ENCODE measurements at regions not wholly inside any gene's neighbourhood (a gene's known extent, or its start where the extent isn't known, plus 50 kb on each side); places are given as distances from the start of the nearest gene placed in this dataset.
A peak's percentile ranks its signal among the peaks of the same experiment; 100 is the strongest.

DNA sequence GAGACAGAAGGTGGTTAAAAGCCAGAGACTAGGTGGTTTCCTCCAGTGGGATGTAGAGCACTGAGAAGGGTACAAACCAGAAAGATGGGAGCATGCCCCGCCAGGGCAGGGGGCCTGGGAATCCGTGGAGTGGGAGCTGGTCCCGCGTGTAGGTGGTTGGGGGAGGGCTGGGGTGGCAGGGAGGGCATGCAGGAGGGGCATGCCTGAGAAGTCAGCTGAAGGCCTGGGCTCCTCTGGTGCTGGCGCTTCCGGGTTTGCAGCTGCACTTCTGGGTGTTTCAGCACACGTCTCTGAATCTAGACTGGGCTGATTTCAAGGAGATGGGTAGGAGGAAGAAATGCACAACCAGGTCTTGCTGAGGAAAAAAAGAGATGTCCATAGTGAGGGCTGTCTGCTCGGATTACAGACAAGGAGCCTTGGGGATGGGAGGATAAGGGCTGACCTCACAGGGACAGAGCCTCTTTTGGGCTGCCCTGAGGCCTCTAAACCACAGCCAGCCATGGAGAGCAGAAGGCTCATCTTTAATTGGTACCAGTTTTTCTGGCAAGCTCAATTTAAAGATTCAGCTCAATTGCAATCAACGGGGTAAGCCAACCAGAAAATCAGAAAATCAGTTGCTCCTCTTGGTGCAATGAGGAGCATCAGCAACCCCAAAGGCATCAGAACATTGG lies 151.9 kb downstream of the FAM43A start:
- DNase-seq (ENCODE audit: low spot score), result no peak

DNA sequence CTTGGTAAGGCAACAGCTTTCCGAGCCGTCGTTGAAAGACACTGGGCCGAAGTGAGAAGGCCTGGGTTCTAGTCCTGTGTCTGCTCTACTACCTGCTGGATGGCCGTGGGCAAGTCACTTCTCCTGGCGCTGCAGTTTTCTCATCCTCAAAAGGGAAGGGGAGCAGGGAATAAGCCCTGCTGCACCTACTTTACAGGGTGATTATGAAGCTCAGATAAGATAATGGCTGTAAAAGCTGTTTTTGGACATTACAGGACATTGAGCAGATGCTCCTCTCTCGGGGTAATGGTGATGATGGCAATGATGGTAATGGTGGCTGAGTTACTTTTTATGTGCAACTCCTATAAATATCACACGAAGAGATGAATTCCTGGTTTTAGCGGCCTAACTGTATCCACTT lies 152.6 kb downstream of the FAM43A start:
- DNase-seq (ENCODE audit: low spot score), result no peak

DNA sequence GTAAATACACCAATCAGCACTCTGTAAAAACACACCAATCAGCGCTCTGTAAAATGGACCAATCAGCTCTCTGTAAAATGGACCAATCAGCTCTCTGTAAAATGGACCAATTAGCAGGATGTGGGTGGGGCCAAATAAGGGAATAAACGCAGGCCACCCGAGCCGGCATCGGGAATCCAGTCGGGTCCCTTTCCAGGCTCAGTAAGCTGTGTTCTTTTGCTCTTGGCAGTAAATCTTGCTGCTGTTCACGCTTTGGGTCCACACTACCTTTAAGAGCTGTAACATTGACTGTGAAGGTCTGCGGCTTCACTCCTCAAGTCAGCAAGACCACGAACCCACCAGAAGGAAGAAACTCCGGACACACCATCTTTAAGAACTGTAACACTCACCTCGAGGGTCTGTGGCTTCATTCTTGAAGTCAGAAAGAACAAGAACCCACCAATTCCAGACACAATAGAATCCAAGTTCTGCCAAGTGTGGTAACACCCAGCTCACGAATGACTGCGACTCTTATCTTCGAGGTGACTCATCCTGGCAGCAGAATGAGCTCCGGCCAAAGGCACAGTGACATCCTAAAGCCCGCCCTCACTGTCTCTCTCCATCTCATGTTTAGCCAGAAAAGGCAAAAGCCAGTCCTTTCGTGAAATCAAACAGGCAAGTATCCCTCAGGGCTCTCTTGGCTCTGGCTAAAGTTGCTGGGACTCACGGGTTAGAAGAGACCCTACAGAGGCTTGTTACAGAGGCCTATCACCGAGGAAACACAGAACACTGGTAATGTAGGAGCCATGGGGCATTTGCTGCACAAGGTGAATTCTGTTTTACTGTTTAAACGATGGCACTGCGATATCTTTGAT lies 155.2 kb downstream of the FAM43A start:
- DNase-seq (ENCODE audit: low spot score), result peak; percentile 40

DNA sequence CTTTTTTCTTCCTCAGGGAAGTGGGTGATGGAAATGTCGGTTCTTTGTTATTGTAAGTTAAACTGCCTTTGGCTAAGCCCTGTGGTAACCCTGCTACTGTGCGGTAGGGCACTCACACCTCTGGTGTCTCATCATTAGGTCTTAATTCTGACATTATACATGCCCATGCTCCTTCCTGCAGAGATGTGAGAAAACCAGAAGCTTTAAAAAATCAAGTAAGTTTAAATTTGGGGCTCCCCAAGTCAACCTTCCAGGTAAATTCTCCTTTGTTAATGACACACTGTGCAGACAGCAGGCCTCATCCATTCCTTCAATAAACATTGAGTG lies 155.8 kb downstream of the FAM43A start:
- no peak for DNase-seq (ENCODE audit: low spot score)

DNA sequence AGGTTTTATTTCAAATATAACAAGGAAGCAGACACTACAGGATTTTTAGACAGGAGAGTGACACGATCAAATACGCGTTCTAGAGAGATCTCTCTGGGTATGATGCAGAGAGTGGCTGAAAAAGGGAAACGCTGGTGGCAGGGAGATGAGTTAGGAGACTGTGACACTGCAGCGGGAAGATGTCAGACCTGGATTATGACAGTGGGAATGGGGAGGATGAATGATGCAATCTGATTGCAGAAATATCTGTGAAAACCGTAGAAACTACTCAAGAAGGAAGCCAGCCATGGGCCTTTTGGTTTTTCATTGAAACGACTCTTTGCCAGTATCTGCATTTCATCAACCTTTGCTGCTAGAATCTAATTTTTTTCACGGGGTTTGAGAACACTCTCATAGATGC lies 157.9 kb downstream of the FAM43A start:
- DNase-seq (ENCODE audit: low spot score), result no peak

DNA sequence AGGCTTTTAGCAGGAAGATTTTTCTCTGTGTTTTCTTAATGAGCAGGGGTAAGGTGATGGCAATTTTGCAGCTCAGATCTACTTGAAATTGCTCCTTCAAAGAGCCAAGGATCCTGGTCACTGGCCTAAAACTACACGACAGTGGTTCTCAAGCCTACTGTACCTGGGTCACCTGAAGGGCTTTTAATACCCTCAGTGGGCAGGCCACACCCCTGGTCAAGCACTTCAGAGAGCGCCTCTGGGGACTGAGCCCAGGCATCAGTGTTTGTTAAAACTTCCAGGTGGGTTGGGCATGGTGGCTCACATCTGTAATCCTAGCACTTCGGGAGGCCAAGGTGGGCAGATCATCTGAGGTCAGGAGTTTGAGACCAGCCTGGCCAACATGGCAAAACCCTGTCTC lies 158.4 kb downstream of the FAM43A start:
- no peak for DNase-seq (ENCODE audit: low spot score)

DNA sequence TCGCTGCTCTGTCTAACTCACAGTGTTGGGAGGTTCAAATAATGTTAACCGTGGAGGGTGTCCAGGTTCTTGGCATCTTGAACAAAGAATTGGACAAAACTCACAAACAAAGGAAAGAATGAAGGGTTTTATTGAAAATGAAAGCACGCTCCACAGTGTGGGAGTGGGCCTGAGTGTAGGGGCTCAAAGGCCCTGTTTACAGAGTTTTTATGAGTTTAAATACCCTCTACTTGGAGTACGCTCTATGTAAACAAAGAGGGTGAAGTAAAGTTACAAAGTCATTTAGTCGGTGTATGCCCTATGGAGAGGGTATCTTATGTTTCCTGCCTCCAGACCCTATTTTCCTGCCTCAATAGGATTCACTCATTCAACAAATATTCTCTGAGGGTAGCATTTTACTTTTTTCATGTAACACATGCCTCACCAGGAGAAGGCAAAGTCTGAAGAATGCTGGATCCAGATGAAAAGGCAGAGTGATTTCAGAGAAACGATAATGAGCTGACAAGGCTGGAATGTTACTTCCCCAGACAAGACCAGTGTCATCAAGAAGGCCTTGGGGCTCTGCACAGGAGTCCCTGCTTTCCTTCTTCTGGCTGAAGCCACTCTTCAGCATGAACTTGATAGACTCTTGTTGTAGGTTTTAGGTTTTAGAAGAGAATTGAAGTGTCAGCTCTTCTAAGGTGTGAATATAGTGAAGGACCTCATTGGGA lies 163.6 kb downstream of the FAM43A start:
- no peak for DNase-seq (ENCODE audit: low spot score)

DNA sequence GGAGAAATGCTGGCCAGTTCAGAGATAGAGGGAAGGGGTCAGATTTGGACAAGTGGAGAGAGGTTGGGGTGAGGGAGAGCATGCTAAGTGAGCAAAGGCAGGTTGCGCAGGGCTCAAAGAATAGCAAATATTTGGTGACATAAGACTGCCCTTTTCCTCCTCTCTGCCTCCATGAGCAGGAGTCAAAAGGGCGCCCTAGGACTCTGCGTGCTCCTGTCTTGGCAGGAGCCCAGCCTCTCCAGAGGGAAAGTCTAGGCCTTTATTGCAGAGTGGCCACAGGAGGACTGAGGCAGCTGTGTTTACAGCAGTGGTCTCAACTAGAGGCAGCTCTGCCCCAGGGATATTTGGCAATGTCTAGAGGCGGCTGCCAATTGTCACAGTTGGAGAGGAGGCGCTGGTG lies 165.6 kb downstream of the FAM43A start:
- no peak for DNase-seq (ENCODE audit: low spot score)

DNA sequence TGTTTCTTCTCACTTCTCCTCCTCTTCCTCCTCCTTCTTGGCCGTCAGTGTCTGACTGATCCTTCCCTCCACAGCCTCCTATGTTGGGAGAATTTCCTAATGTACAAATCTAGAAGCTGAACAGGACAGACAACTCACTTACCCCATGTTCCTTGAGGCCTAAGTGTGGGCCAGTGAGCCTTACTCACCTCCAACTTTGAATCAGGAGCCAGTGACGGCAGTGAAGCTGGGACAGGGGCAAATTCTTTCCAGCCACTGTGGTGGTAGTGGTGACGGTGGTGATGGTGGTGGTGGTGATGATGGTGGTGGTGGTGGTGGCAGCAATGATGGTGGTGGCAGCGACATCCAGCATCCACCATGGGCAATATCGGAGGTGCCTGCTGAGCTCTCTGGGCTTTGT lies 166.3 kb downstream of the FAM43A start:
- DNase-seq (ENCODE audit: low spot score), result no peak

DNA sequence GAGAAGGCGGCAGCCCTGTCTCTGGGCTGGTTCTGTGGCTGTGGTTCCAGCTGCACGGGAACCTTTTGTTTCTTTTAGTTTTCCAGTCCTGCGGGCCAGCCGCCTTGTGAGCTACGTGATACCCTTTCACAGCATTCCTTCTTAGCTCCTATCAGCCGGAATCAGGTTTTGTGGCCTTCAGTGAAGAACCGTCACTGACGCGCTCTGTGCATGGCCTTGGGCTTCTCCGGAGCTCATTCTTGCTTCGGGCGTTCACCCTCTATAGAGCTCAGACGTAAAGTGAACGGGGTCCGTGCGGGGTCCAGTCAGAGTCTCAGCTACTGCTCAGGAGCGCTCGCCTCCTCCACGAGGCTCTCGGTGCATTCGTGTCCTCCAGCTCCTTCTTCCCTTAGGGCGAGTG lies 166.7 kb downstream of the FAM43A start:
- no peak for DNase-seq (ENCODE audit: low spot score)

DNA sequence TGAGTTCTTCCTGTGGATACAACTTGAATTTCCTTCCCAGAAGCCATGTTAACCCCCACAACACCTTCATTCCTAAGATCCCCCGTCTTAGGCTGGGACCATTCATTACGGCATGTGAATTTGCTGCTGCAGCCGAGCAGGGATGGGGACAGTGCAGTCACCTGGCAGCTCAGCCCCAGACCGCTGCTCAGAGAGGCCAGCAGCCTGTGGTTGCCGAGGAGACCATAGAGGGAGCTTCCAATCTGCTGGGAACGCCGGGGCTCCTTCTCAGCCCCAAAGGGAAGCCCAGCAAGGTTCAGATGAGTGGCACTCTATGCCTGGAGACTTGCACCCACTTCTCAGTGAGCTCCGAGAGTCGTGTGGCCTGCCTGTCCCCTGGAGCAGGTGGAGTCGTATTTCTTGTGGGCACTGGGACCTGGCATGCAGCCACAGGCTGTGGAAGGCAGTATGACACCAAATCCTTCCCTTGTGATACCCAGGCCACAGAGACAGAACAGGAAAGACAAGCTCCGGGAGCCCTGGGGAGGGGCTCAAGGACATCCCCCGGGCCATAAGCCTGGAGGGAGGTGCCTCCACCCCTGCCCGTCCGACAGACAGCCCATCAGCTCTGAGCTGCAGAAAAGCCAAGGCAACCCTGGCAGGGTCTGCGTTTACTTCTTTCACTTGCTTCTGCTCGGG lies 167.3 kb downstream of the FAM43A start:
- no peak for DNase-seq (ENCODE audit: low spot score)

DNA sequence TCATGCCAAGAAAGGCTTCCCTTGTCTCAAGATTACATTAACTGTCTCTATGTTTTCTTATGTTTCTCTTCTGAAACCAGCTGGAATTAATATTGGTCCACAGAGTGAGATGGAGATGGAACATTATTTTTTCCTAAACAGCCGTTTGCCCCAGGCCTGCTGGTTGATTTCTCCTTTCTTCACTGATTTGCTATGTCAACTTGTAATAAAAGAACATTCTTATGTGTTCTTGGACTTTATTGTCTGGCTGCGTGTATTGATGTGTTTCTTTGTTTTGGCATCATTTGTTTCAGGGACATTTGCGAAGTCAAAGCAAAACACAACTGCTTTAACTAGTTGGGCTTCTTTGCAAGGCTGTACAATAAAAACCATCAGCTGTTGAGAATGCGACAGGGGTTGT lies 168.5 kb downstream of the FAM43A start:
- DNase-seq (ENCODE audit: low spot score), result no peak

DNA sequence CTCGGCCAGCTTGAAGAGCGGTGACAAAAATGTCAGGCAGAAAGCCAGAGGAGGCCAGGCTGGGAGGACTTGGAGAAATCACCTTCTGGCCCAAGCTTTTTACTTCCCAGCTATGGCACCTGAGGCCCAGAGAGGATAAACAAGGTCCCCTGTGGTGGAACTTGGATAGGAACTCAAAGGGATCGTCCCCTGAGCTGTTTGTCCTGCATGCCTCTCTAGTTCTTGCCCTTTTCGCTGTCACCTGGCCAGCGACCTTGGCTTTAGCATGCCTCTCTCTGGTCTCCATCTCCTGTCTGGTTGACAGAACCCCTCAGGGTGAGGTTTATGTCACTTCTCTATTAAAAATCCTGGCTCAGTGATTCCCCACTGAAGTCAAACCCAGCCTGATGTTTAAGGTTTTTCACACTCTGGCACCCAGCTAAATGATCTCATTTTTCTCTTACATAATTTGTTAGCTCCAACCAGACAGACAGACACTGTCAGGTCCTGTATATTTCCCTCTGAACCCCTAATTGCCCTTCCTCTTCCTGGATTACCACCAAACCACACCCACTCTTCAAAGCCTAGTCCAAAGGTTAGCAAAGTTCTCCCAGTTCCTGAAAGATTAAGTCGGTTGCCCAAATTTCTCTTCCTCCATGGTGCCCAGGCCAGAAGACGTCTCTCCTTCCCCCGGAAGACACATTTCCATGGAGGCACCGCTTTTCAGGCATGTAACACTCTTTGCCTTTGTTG lies 169.1 kb downstream of the FAM43A start:
- no peak for DNase-seq (ENCODE audit: low spot score)

DNA sequence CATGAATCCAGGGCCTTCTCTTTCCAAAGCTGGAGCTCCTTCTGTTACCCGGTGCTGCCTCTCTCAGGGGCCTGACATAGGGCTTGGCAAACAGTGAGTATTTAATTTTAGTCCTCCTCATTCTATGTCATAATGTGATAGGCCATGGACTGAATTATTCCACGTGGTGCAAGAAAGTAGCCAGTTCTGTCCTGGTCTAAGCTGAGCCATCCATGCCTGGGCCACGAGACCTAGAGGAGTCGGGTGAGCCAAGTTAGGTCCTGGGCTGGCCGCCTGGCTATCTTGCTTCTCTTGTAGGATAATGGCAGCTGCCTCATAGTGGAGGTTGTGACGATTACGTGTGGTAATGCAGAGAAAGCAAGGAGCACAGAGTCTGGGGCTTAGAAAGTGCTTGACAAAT lies 170.6 kb downstream of the FAM43A start:
- no peak for DNase-seq (ENCODE audit: low spot score)

DNA sequence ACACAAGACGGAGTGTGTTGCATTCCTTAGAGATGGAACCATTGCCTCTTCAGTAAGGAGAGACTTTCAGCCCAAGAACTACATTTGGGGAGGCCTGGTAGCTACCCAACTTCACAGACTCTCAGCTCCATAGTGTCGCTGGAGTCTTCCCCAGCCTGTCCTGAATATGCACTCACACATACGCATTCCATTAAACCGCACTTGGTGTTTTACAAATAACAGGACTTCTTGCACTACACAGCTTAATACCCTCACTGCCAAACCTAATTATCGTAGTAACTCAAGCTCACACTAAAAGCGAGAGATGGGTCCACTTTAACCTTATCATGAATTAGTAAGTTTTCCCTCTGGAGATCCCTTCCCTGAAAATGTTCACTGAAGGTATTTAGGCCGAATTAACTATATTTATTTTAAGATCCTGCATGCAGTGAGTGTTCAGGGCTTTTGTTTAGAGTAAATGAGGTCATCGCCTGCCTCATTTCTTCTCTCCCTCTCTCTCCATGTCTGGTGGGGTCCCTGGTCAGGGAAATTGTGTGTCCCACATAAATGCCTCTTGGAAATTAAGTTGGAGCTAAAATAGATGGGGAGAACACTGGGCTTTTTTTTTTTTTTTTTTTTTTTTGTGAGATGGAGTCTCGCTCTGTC lies 171.9 kb downstream of the FAM43A start:
- DNase-seq (ENCODE audit: low spot score), result no peak

DNA sequence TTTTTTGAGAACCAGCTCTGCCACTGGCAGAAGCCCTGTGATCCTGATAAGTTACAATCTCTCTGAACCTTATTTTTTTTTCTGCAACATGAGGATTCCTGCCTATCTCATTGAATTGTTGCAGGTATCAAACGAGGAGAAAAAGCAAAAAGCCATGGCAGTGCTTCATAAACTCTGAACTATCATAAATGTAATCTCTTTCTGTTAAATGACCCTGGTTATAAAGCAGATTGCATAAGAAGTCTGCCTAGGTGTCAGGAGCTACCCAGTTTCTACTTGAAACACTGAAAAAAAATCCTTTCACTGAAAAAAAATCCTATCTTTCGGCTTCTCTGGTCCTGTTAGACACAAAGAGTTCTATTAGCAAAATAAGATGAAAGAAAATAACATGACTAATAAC lies 172.7 kb downstream of the FAM43A start:
- DNase-seq (ENCODE audit: low spot score), result no peak

DNA sequence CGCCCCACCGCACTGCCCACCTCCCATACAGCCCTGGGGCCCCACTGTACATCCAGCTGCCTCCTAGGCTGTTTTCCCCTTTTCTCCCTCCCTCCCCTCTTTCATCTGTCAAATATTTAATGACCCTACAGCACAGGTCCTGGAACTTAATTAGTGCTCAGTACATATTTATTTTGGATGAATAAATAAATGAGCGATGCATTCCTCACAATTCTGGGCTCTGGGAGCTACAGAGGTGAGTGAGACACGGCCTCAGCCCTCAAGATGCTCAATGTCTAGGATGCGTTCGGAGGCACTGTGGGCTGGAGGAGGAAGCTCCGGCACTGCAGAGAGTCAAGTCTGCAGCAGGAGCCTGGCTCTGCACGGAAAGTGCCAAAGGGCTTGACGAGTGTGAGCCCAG lies 175.0 kb downstream of the FAM43A start:
- DNase-seq (ENCODE audit: low spot score), result no peak

DNA sequence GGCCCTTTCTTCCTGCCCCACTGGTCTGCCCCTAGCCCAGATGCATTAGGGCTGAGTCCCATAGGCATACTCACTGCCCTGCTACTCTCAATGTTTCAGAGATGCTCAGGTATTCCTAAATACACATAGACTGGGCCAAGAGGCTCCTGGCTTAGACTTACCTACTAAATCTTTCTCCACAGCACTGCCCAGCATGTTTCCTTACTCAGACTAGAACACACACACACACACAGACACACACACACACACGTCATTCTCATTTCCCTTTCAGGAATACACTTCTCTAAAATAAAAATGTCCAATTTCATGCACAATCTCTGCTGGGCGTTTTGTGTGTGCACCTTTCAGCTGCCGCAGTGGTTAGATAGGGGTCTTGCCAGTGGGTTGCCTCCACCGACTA lies 175.7 kb downstream of the FAM43A start:
- DNase-seq (ENCODE audit: low spot score), result no peak

DNA sequence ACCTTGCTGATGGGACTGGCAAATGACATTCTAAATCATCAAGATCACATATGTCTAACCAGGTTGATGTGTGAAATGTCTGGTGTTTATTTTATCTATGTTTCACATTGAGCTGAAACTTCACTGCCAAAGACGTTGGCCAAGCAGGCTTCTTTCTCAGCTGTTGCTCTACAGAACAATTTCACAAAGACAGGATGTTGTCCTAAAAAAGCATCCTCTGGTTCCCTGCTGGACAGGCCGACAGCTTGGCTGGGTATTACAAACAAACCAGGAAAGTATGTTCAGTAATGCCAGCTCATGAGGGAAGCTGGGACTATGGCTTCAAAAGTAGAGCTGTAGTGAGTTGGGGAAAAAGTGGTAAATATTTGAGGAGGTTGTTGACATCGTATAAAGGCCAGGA lies 179.4 kb downstream of the FAM43A start:
- DNase-seq (ENCODE audit: low spot score), result no peak

DNA sequence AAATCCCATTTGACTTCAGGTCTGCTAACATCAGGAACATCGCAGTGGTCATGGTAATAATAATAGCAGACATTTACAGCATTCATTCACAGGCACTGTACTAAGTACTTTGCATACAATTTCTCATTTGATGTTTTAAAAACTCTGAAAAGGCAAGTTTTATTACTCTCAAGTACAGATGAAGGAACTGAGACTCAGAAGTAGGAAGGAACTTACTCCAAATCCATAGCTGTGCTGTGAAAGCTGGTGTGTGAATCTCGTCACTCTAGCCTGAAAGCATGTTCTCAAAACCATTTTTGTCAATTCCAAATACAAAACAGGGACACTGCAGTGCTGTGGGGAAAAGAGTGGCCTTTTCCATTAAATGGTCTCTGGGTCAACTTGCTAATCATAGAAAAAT lies 179.9 kb downstream of the FAM43A start:
- no peak for DNase-seq (ENCODE audit: low spot score)

DNA sequence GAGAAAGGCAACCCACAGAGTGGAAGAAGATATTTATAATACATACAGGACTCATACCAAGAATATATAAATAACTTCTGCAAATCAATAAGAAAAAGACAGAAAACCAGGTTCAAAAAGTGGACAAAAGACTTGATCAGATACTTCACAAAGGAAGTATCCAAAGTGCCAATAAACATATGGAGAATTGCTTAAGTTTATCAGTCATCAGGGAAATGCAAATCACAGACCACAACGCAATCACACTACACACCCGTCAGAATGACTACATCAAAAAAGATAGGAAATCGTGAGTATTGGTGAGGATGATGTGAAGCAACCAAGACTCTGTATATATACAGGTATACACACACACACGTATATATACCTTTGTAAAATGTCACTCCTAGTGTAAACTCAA lies 180.6 kb downstream of the FAM43A start:
- no peak for DNase-seq (ENCODE audit: low spot score)

Measured in RKO (cell line).